MCF 10A (cell line): ENCODE measurements at regions not wholly inside any gene's neighbourhood (a gene's known extent, or its start where the extent isn't known, plus 50 kb on each side); places are given as distances from the start of the nearest gene placed in this dataset.

Source experiments
- BruUV-seq: library from RNA; stranded (reverse); fragments of 400-500 nt; replicated peaks from 2 replicates; lab custom pipeline; 2021; lab: Mats Ljungman, UMichigan
- CTCF ChIA-PET: fragments of 300-600 bp; sonication (Branson Sonifier 250); formaldehyde crosslinking; extraction: SDS; loops from one replicate; lab custom pipeline; 2021; ENCODE audit warnings: antibody characterized with exemption, inconsistent platforms; lab: Yijun Ruan, JAX
- POLR2A ChIA-PET: fragments of 300-600, 350-650 bp; sonication (Branson Sonifier 250); formaldehyde crosslinking; extraction: SDS; loops from one replicate; lab custom pipeline; 2020; ENCODE audit warnings: antibody characterized with exemption, inconsistent platforms; lab: Yijun Ruan, JAX
- DNase-seq: peaks from one replicate; pipeline ENCODE4 v3.0.0-alpha.2; 2018; ENCODE audit not compliant: unreplicated experiment
- H3K27ac Mint-ChIP-seq: one replicate; pipeline ENCODE4 v1.8.0; 2022; ENCODE audit warnings: mild to moderate bottlenecking, low read depth, mixed read lengths; ENCODE audit not compliant: unreplicated experiment
- H3K27me3 Mint-ChIP-seq: one replicate; pipeline ENCODE4 v1.8.0; 2022; ENCODE audit warnings: mixed read lengths; ENCODE audit not compliant: insufficient read depth, unreplicated experiment
- H3K36me3 Mint-ChIP-seq: one replicate; pipeline ENCODE4 v1.8.0; 2022; ENCODE audit warnings: mild to moderate bottlenecking, moderate library complexity, mixed read lengths; ENCODE audit not compliant: insufficient read depth, unreplicated experiment
- H3K4me1 Mint-ChIP-seq: one replicate; pipeline ENCODE4 v1.8.0; 2022; ENCODE audit warnings: mixed read lengths; ENCODE audit not compliant: insufficient read depth, unreplicated experiment
- H3K4me3 Mint-ChIP-seq: one replicate; pipeline ENCODE4 v1.8.0; 2022; ENCODE audit warnings: mild to moderate bottlenecking, moderate library complexity, mixed read lengths; ENCODE audit not compliant: unreplicated experiment
- H3K9me3 Mint-ChIP-seq: one replicate; pipeline ENCODE4 v1.8.0; 2022; ENCODE audit warnings: mixed read lengths; ENCODE audit not compliant: unreplicated experiment
- intact Hi-C: fragments of 100-400 bp; cut with micrococcal nuclease; formaldehyde crosslinking; loops from 2 replicates; pipeline ENCODE4 v1.14.1; 2022
- TF ChIP-seq, protein P1 (sequence below): fragments of 200-600 bp; IDR thresholded peaks from one replicate; pipeline ENCODE4 v1.8.0; 2022; ENCODE audit warnings: antibody characterized with exemption, mild to moderate bottlenecking; ENCODE audit not compliant: unreplicated experiment

GRCh38 chrX:8242431-8243020 lies 71.5 kb upstream of the VCX2 start:
- ChIA-PET CTCF (no interaction called here), POLR2A (no interaction called here)
- peaks cover 8% of the 10 kb centered on the region for H3K9me3 Mint-ChIP-seq
- no peak overlapping the region for H3K4me3 Mint-ChIP-seq
- intact Hi-C loops = no loop called here
- TF ChIP-seq, protein P1, sequence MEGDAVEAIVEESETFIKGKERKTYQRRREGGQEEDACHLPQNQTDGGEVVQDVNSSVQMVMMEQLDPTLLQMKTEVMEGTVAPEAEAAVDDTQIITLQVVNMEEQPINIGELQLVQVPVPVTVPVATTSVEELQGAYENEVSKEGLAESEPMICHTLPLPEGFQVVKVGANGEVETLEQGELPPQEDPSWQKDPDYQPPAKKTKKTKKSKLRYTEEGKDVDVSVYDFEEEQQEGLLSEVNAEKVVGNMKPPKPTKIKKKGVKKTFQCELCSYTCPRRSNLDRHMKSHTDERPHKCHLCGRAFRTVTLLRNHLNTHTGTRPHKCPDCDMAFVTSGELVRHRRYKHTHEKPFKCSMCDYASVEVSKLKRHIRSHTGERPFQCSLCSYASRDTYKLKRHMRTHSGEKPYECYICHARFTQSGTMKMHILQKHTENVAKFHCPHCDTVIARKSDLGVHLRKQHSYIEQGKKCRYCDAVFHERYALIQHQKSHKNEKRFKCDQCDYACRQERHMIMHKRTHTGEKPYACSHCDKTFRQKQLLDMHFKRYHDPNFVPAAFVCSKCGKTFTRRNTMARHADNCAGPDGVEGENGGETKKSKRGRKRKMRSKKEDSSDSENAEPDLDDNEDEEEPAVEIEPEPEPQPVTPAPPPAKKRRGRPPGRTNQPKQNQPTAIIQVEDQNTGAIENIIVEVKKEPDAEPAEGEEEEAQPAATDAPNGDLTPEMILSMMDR = no peak
- DNase-seq = no peak
- H3K27ac Mint-ChIP-seq = no peak overlapping the region
- H3K27me3 Mint-ChIP-seq = no peaks in the 10 kb centered on the region
- no TSS peak for BruUV-seq
- H3K4me1 Mint-ChIP-seq = no peaks in the 10 kb centered on the region
- H3K36me3 Mint-ChIP-seq = no peaks in the 10 kb centered on the region

DNA sequence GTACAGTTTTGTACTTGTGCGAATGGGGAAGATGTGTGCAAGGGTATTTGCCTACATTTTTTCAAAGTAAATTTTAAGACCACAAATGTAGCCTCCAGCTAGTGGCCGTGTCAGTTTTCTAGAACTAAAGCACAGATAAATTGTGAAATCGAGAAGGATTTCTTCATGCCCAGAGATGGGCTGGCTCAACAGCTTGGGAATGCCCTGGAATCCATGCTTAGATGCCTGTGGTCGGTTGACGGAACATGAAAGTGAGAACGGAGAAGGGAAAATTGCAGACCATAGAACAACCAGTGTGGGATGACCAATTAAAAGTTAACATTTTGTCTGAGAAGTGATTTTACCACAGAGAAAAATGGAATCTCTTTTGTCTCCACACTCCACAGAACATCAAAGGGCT lies 73.2 kb upstream of the VCX2 start:
- intact Hi-C loops = no loop called here
- CTCF ChIA-PET = interaction anchor here (1.0 kb wide), 1 partner anchor 11 kb away, joined by 3 read pairs; no protein-coding TSS in a partner anchor
- H3K27ac Mint-ChIP-seq = no peak overlapping the region
- no peaks in the 10 kb centered on the region for H3K36me3 Mint-ChIP-seq
- no TSS peak for BruUV-seq
- POLR2A ChIA-PET = no interaction called here
- H3K9me3 Mint-ChIP-seq = peaks cover 15% of the 10 kb centered on the region
- H3K4me1 Mint-ChIP-seq = no peaks in the 10 kb centered on the region
- TF ChIP-seq, protein P1 = no peak
- DNase-seq = peak; percentile 41
- no peak overlapping the region for H3K4me3 Mint-ChIP-seq
- H3K27me3 Mint-ChIP-seq = no peaks in the 10 kb centered on the region

GRCh38 chrX:8245411-8245810 lies 74.3 kb upstream of the VCX2 start:
- Mint-ChIP-seq H3K4me3 (no peak overlapping the region), H3K27ac (no peak overlapping the region), H3K4me1 (no peaks in the 10 kb centered on the region), H3K36me3 (no peaks in the 10 kb centered on the region), H3K9me3 (peaks cover 15% of the 10 kb centered on the region), H3K27me3 (no peaks in the 10 kb centered on the region)
- POLR2A ChIA-PET = no interaction called here
- TF ChIP-seq, protein P1 = no peak
- DNase-seq = peak; percentile 12
- intact Hi-C loops = no loop called here
- CTCF ChIA-PET = no interaction called here
- no TSS peak for BruUV-seq

- TF ChIP-seq, protein P1 = no peak
- H3K27me3 Mint-ChIP-seq = no peaks in the 10 kb centered on the region
- no peak overlapping the region for H3K4me3 Mint-ChIP-seq
- no peaks in the 10 kb centered on the region for H3K4me1 Mint-ChIP-seq
- no peaks in the 10 kb centered on the region for H3K36me3 Mint-ChIP-seq
- POLR2A ChIA-PET = no interaction called here
- H3K9me3 Mint-ChIP-seq = peaks cover 31% of the 10 kb centered on the region
- H3K27ac Mint-ChIP-seq = no peak overlapping the region
- CTCF ChIA-PET = interaction anchor here (0.6 kb wide), 1 partner anchor 201 kb away, joined by 3 read pairs; no protein-coding TSS in a partner anchor
- no TSS peak for BruUV-seq
- intact Hi-C loops = no loop called here
- DNase-seq = no peak
These were observed 82.0 kb upstream of the VCX2 start for GRCh38 chrX:8253096-8253495.
